Calu3 (cell line): ENCODE measurements at regions not wholly inside any gene's neighbourhood (a gene's known extent, or its start where the extent isn't known, plus 50 kb on each side); places are given as distances from the start of the nearest gene placed in this dataset.

Experiments used
- BruUV-seq: library from RNA; stranded (reverse); fragments of 400-500 nt; replicated peaks from 2 replicates; lab custom pipeline; 2021; lab: Mats Ljungman, UMichigan
- CTCF ChIA-PET: fragments of 300-600 bp; sonication (Branson Sonifier 250); formaldehyde crosslinking; loops from one replicate; lab custom pipeline; 2022; ENCODE audit warnings: antibody characterized with exemption; lab: Charles Lee
- DNase-seq: peaks from one replicate; pipeline ENCODE4 v3.0.0; 2022
- H3K27ac Mint-ChIP-seq: one replicate; pipeline ENCODE4 v1.8.0; 2022; ENCODE audit warnings: mixed read lengths; ENCODE audit not compliant: unreplicated experiment
- H3K27me3 Mint-ChIP-seq: one replicate; pipeline ENCODE4 v1.8.0; 2022; ENCODE audit warnings: mixed read lengths; ENCODE audit not compliant: unreplicated experiment
- H3K36me3 Mint-ChIP-seq: one replicate; pipeline ENCODE4 v1.8.0; 2022; ENCODE audit warnings: mild to moderate bottlenecking, moderate library complexity, mixed read lengths; ENCODE audit not compliant: insufficient read depth, unreplicated experiment
- H3K4me1 Mint-ChIP-seq: one replicate; pipeline ENCODE4 v1.8.0; 2022; ENCODE audit warnings: mild to moderate bottlenecking, low read depth, mixed read lengths; ENCODE audit not compliant: unreplicated experiment
- H3K4me3 Mint-ChIP-seq: one replicate; pipeline ENCODE4 v1.8.0; 2022; ENCODE audit warnings: mild to moderate bottlenecking, low read depth, moderate library complexity, mixed read lengths; ENCODE audit not compliant: unreplicated experiment
- H3K9me3 Mint-ChIP-seq: one replicate; pipeline ENCODE4 v1.8.0; 2022; ENCODE audit warnings: low read depth, mixed read lengths; ENCODE audit not compliant: unreplicated experiment
- CTCF ChIP-seq: fragments of 200-600 bp; IDR thresholded peaks from one replicate; pipeline ENCODE4 v1.8.0; 2022; ENCODE audit warnings: antibody characterized with exemption; ENCODE audit not compliant: unreplicated experiment
- intact Hi-C: fragments of 100-400 bp; cut with micrococcal nuclease; formaldehyde crosslinking; loops from one replicate; pipeline ENCODE4 v1.10.0; 2022; ENCODE audit not compliant: unreplicated experiment

- H3K4me3 Mint-ChIP-seq, result no peak overlapping the region
- no TSS peak for BruUV-seq
- no peaks in the 10 kb centered on the region for H3K4me1 Mint-ChIP-seq
- H3K27me3 Mint-ChIP-seq, result no peaks in the 10 kb centered on the region
- no peak for TF ChIP-seq CTCF
- no peak overlapping the region for H3K27ac Mint-ChIP-seq
- CTCF ChIA-PET, result no interaction called here
- DNase-seq, result no peak
- no peaks in the 10 kb centered on the region for H3K36me3 Mint-ChIP-seq
- intact Hi-C loops, result no loop called here
- peaks cover 10% of the 10 kb centered on the region for H3K9me3 Mint-ChIP-seq
Measured at GRCh38 chr2:78417355-78417754, 608.1 kb upstream of the REG3G start.

- intact Hi-C loops, result no loop called here
- H3K4me1 Mint-ChIP-seq, result no peaks in the 10 kb centered on the region
- no peak overlapping the region for H3K27ac Mint-ChIP-seq
- BruUV-seq, result no TSS peak
- H3K36me3 Mint-ChIP-seq, result no peaks in the 10 kb centered on the region
- CTCF ChIA-PET, result no interaction called here
- no peak for TF ChIP-seq CTCF
- H3K27me3 Mint-ChIP-seq, result no peaks in the 10 kb centered on the region
- H3K9me3 Mint-ChIP-seq, result peaks cover 10% of the 10 kb centered on the region
- DNase-seq, result no peak
- H3K4me3 Mint-ChIP-seq, result no peak overlapping the region
Measured at GRCh38 chr2:78418021-78418420, 607.5 kb upstream of the REG3G start.

GRCh38 chr2:78420132-78420531 is 605.4 kb upstream of the REG3G start:
- BruUV-seq, result no TSS peak
- no peak for DNase-seq
- CTCF ChIA-PET, result no interaction called here
- H3K4me3 Mint-ChIP-seq, result no peak overlapping the region
- no peaks in the 10 kb centered on the region for H3K27me3 Mint-ChIP-seq
- H3K9me3 Mint-ChIP-seq, result peaks cover 14% of the 10 kb centered on the region
- no peaks in the 10 kb centered on the region for H3K36me3 Mint-ChIP-seq
- no peak overlapping the region for H3K27ac Mint-ChIP-seq
- intact Hi-C loops, result no loop called here
- H3K4me1 Mint-ChIP-seq, result no peaks in the 10 kb centered on the region
- no peak for TF ChIP-seq CTCF

- DNase-seq, result no peak
- intact Hi-C loops, result no loop called here
- Mint-ChIP-seq H3K27me3 (no peaks in the 10 kb centered on the region), H3K27ac (no peak overlapping the region), H3K36me3 (no peaks in the 10 kb centered on the region), H3K4me1 (no peaks in the 10 kb centered on the region), H3K9me3 (peaks cover 6% of the 10 kb centered on the region), H3K4me3 (no peak overlapping the region)
- CTCF ChIA-PET, result no interaction called here
- no peak for TF ChIP-seq CTCF
- BruUV-seq, result no TSS peak
Measured at GRCh38 chr2:78423631-78424030, 601.9 kb upstream of the REG3G start.
